Fibroblast of mammary gland (primary cell): ENCODE measurements at regions not wholly inside any gene's neighbourhood (a gene's known extent, or its start where the extent isn't known, plus 50 kb on each side); places are given as distances from the start of the nearest gene placed in this dataset.

Experiments used
- DNase-seq: peaks from one replicate; pipeline ENCODE4 v3.0.0-alpha.2; 2010; ENCODE audit warnings: low read depth
- H3K4me3 ChIP-seq: 2 replicates; pipeline ENCODE4 v1.5.1; 2011; ENCODE audit warnings: low read depth, mild to moderate bottlenecking, low read length, moderate library complexity; ENCODE audit not compliant: control insufficient read depth
- TF ChIP-seq, protein P1 (sequence below): conservative IDR thresholded peaks from 2 replicates; pipeline ENCODE4 v1.5.1; 2011; ENCODE audit warnings: low read depth, low read length, inconsistent platforms; ENCODE audit not compliant: control insufficient read depth, insufficient read depth

- no peak overlapping the region for H3K4me3 ChIP-seq
- TF ChIP-seq, protein P1, sequence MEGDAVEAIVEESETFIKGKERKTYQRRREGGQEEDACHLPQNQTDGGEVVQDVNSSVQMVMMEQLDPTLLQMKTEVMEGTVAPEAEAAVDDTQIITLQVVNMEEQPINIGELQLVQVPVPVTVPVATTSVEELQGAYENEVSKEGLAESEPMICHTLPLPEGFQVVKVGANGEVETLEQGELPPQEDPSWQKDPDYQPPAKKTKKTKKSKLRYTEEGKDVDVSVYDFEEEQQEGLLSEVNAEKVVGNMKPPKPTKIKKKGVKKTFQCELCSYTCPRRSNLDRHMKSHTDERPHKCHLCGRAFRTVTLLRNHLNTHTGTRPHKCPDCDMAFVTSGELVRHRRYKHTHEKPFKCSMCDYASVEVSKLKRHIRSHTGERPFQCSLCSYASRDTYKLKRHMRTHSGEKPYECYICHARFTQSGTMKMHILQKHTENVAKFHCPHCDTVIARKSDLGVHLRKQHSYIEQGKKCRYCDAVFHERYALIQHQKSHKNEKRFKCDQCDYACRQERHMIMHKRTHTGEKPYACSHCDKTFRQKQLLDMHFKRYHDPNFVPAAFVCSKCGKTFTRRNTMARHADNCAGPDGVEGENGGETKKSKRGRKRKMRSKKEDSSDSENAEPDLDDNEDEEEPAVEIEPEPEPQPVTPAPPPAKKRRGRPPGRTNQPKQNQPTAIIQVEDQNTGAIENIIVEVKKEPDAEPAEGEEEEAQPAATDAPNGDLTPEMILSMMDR: no peak
- no peak for DNase-seq
These were observed 56.7 kb upstream of the ARHGAP28 start for GRCh38 chr18:6672821-6673308.

DNA sequence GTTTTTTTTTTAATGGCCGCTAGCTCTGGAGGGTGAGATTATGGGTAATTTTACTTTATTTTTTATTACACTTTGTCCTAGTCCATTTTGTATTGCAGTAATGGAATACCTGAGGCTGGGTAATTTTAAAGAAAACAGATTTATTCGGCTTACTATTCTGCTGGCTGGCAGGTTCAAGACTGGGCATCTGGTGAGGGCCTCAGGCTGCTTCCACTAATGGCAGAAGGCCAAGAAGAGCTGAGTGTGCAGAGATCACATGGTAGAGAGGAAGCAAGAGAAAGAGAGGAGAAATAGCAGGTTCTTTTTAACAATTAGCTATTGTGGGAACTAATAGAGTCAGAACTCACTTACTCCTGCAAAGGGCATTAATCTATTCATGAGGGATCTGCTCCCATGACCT, 52.4 kb upstream of the ARHGAP28 start:
- no peak for DNase-seq
- no peak overlapping the region for H3K4me3 ChIP-seq
- TF ChIP-seq, protein P1: no peak

- no peak overlapping the region for H3K4me3 ChIP-seq
- TF ChIP-seq, protein P1: no peak
- DNase-seq: no peak
These were observed 50.3 kb upstream of the ARHGAP28 start for GRCh38 chr18:6679201-6679600.
